Epithelial cell of esophagus (primary cell): ENCODE measurements at regions not wholly inside any gene's neighbourhood (a gene's known extent, or its start where the extent isn't known, plus 50 kb on each side); places are given as distances from the start of the nearest gene placed in this dataset.

Source experiments
- DNase-seq: peaks from one replicate; pipeline ENCODE4 v3.0.0; 2010; ENCODE audit warnings: low read depth
- H3K4me3 ChIP-seq: 2 replicates; pipeline ENCODE4 v1.5.1; 2011; ENCODE audit warnings: mild to moderate bottlenecking, low read length, control low read depth
- TF ChIP-seq, protein P1 (sequence below): IDR thresholded peaks from 2 replicates; pipeline ENCODE4 v1.5.1; 2011; ENCODE audit warnings: low read depth, mild to moderate bottlenecking, low read length, control low read depth, inconsistent platforms; ENCODE audit not compliant: insufficient read depth; ENCODE audit errors: missing control alignments

GRCh38 chr3:144516026-144516425 is 544.4 kb downstream of the DIPK2A start:
- H3K4me3 ChIP-seq: no peak overlapping the region
- no peak for DNase-seq
- TF ChIP-seq, protein P1, sequence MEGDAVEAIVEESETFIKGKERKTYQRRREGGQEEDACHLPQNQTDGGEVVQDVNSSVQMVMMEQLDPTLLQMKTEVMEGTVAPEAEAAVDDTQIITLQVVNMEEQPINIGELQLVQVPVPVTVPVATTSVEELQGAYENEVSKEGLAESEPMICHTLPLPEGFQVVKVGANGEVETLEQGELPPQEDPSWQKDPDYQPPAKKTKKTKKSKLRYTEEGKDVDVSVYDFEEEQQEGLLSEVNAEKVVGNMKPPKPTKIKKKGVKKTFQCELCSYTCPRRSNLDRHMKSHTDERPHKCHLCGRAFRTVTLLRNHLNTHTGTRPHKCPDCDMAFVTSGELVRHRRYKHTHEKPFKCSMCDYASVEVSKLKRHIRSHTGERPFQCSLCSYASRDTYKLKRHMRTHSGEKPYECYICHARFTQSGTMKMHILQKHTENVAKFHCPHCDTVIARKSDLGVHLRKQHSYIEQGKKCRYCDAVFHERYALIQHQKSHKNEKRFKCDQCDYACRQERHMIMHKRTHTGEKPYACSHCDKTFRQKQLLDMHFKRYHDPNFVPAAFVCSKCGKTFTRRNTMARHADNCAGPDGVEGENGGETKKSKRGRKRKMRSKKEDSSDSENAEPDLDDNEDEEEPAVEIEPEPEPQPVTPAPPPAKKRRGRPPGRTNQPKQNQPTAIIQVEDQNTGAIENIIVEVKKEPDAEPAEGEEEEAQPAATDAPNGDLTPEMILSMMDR: no peak

DNA sequence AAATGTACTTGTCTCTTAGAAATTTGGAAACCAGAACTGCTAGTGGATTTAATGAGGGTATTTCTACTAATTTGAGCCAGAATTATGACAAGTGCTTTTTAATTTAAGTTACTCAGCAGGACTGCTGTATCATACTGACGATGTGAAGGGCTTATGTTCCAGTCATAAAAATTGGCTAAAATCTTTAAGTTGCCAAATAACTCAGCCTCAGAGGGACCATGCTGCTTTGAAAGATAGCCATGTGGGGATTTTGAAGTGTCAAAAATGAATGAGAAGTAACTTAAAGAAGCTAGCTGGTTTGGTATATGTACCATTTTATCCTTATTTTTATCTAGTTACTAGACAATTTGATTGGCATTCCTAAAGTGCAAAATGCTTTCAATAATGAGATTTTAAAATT is 545.0 kb downstream of the DIPK2A start:
- no peak for DNase-seq
- TF ChIP-seq, protein P1: no peak
- H3K4me3 ChIP-seq: no peak overlapping the region

DNA sequence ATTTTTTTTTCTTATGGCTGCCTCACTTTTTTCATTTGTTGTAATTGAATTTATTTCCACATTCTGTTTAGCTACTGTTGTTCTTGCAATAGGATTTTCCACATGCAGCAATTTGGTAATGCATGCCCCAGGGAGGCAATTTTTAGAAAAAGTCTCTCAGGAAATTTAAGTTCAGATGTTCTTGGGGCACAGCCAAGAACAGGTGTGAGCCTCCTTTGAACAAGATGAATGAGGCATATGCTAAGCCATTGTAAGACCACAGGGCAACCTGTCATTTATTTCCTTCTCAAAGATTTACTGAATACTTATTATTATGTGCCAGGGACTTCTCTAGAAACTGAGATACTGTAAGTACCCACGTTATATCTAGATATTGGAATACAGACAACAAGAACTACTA is 549.5 kb downstream of the DIPK2A start:
- TF ChIP-seq, protein P1: no peak

DNA sequence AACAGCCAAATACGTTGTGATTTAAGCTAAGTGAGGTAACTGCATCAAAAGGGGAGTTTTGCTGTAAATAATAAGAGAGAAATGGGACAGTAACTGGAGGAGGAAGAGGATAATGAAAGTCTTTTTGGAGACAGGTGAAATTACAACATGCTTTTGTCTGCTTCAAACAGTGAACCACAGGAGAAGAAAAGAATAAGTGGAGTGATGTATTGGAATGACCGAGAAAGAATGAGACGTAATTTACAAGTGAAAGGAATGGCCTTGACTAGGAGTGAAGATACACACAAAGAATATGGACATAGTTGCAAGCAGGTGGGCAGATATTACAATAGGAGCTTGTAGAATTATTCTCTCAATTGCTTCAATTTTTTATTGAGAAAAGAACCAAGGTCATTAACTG is 550.8 kb downstream of the DIPK2A start:
- no peak overlapping the region for H3K4me3 ChIP-seq

More for the DNA sequence above, 549.5 kb downstream of the DIPK2A start:
- no peak for DNase-seq
- H3K4me3 ChIP-seq: no peak overlapping the region

DNA sequence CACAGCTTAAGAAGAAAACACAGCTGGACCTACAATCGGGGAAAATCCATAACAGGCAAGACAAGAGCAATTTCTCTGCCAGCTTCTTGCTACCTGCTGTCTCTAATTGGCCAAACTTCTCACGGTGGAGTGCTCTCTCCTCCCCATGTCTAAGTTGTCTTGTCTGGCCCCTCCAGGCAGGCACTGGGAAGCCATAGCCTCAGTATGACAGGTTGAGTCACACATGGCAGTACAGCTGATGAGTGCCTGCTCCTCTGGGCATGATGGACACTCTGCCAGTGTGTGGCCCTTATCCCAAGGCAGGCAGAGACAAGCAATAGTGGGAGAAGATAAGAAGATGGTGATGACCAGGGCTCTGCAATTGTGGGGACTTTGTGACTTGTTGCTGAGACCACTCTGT is 551.8 kb downstream of the DIPK2A start:
- DNase-seq: no peak
- no peak overlapping the region for H3K4me3 ChIP-seq

More for the DNA sequence above, 550.8 kb downstream of the DIPK2A start:
- TF ChIP-seq, protein P1: no peak
- no peak for DNase-seq

DNA sequence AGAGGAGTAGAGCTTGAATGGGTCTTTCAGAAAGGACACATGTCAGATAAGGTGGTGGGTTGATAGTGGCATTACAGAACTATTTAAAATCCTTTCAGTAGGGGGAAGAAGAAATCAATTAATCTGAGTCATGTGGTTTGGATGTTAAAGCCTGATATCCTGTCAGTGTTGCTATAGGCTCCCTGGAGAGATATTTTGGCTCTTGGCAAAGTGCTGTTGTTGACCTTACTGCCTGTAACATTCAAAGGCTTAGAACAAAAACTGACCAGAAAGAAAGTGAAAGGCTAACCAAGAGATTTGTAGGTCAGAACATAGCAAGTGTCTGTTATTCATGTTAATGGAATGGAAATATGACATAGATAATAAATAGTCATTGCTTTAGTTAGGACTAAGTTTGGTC is 552.9 kb downstream of the DIPK2A start:
- no peak overlapping the region for H3K4me3 ChIP-seq
- DNase-seq: no peak
- TF ChIP-seq, protein P1: no peak

More for the DNA sequence above, 551.8 kb downstream of the DIPK2A start:
- TF ChIP-seq, protein P1: no peak

GRCh38 chr3:144529566-144529965 is 557.9 kb downstream of the DIPK2A start:
- no peak overlapping the region for H3K4me3 ChIP-seq
- TF ChIP-seq, protein P1: no peak
- DNase-seq: no peak
